AG10803 (cell line): ENCODE measurements at regions not wholly inside any gene's neighbourhood (a gene's known extent, or its start where the extent isn't known, plus 50 kb on each side); places are given as distances from the start of the nearest gene placed in this dataset.

Experiments used
- DNase-seq: peaks from one replicate; pipeline ENCODE4 v3.0.0; 2010; ENCODE audit warnings: low read depth
- H3K4me3 ChIP-seq: 2 replicates; pipeline ENCODE4 v1.5.1; 2011; ENCODE audit warnings: mild to moderate bottlenecking, low read length, control low read depth
- CTCF ChIP-seq: conservative IDR thresholded peaks from 2 replicates; pipeline ENCODE4 v1.5.1; 2011; ENCODE audit warnings: mild to moderate bottlenecking, low read length, control low read depth, inconsistent platforms

- H3K4me3 ChIP-seq = no peak overlapping the region
- DNase-seq = no peak
- TF ChIP-seq CTCF = no peak
Observed at GRCh38 chr17:72406498-72406897, 285.7 kb downstream of the SOX9 start.

- DNase-seq = peak; percentile 99
- TF ChIP-seq CTCF = no peak
- H3K4me3 ChIP-seq = no peak overlapping the region
Observed at GRCh38 chr17:72407336-72407909, 286.6 kb downstream of the SOX9 start.

- TF ChIP-seq CTCF = no peak
- DNase-seq = no peak
- H3K4me3 ChIP-seq = no peak overlapping the region
Observed at GRCh38 chr17:72407931-72408330, 287.1 kb downstream of the SOX9 start.

GRCh38 chr17:72408641-72409040 is 287.8 kb downstream of the SOX9 start:
- no peak overlapping the region for H3K4me3 ChIP-seq
- no peak for TF ChIP-seq CTCF
- no peak for DNase-seq

- DNase-seq = no peak
- TF ChIP-seq CTCF = no peak
- H3K4me3 ChIP-seq = no peak overlapping the region
Observed at GRCh38 chr17:72409405-72410002, 288.7 kb downstream of the SOX9 start.

GRCh38 chr17:72411124-72411563 is 290.3 kb downstream of the SOX9 start:
- H3K4me3 ChIP-seq = no peak overlapping the region
- TF ChIP-seq CTCF = no peak
- DNase-seq = no peak

GRCh38 chr17:72412650-72413076 is 291.8 kb downstream of the SOX9 start:
- peak; percentile 62 for DNase-seq
- no peak overlapping the region for H3K4me3 ChIP-seq
- no peak for TF ChIP-seq CTCF
